Limb (tissue), 2 donors: ENCODE measurements at regions not wholly inside any gene's neighbourhood (a gene's known extent, or its start where the extent isn't known, plus 50 kb on each side); places are given as distances from the start of the nearest gene placed in this dataset.

ENCODE experiments used
- DNase-seq, 2 donors: peaks; one replicate each; pipeline ENCODE4 v3.0.0-alpha.2; 2016; ENCODE audit errors: extremely low spot score in 2 of 2

DNA sequence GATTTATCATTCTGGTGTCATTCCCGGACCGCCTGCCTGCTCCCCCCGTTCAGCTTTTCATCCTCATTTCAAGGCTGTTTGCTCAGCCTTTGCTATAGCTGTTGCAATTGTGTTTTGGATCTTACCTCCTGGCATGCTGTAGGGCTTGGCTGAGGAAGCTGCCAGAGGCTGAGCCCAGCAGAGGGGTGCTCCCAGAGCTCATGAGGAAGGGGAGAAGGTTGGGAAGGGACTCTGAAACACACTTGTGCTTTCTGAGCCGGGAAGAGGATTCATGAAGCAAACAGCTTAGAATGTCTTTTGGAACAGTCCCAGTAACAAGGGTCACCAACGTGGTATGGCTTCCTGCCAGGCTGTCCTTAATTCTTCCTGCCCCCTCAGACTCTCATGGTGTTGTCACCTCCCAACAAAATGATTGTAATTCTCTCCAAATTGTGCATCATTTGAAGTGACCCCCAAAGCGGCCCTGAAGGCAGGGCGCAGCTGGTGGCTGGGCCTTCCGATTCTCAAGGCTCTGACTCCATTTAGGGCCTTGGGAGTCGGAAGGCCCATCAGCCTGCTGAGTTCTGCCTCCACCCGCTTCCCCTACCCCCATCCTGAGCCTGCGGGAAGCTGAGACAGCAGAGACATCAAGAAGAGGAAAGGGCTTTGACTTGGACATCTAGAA, 111.9 kb upstream of the ARHGAP5 start:
- DNase-seq, result no peak

GRCh38 chr14:31965735-31966598, 111.1 kb upstream of the ARHGAP5 start:
- no peak for DNase-seq

GRCh38 chr14:31966896-31967668, 110.0 kb upstream of the ARHGAP5 start:
- no peak for DNase-seq

- no peak for DNase-seq
Measured at GRCh38 chr14:31967669-31967975, 109.5 kb upstream of the ARHGAP5 start.

- DNase-seq, result no peak
Measured at GRCh38 chr14:31968107-31968810, 108.8 kb upstream of the ARHGAP5 start.

- DNase-seq, result no peak
Measured at GRCh38 chr14:31968956-31969698, 108.0 kb upstream of the ARHGAP5 start.

DNA sequence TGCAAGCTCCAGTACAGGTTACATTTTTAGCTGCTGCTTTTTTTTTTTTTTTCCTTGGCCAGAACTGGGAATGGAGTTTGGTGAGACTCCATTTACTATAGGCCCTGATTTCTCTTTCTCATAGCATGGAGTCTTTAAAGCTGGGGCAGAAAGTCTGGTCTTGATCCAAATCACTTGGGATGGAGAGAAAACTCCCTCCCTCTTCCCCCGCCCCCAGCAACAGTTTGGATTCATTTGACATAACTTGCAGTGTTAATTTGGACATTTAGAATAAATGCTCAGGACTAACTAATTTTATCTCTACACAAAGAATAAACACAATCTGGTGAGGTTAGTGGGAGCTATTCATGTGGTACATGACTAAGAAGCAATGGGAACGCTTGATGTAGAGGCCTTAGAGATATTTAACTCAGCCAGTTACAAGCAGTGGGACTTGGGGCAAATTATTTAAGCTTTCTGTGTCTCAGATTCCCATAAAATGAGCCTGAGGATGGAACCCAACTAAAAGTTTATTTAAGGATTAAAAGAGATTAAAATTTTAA, 107.3 kb upstream of the ARHGAP5 start:
- no peak for DNase-seq

- DNase-seq, result no peak
Measured at GRCh38 chr14:31970744-31971143, 106.4 kb upstream of the ARHGAP5 start.

GRCh38 chr14:31971612-31972011, 105.5 kb upstream of the ARHGAP5 start:
- DNase-seq, result no peak

DNA sequence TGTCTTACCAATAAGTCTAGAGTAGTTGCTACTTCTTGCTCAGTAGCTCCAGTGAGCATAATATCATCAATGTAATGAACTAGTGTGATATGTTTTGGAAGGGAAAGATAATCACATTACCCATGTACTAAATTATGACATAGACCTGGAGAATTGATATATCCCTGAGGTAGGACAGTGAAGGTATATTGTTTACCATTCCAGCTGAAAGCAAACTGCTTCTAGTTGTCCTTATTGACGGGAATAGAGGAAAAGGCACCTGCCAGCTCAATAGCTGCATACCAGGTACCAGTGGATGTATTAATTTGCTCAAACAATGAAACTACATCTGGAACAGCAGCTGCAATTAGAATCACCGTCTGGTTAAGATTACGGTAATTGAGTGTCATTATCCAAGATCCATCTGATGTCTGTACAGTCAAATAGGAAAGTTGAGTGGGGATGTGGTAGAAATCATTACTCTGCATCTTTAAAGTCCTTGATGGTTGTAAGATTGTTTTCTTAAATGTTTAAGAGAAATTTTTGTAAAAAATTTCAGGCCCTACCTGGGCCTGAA, 100.0 kb upstream of the ARHGAP5 start:
- DNase-seq, result no peak

GRCh38 chr14:31978423-31978822, 98.7 kb upstream of the ARHGAP5 start:
- DNase-seq, result no peak

DNA sequence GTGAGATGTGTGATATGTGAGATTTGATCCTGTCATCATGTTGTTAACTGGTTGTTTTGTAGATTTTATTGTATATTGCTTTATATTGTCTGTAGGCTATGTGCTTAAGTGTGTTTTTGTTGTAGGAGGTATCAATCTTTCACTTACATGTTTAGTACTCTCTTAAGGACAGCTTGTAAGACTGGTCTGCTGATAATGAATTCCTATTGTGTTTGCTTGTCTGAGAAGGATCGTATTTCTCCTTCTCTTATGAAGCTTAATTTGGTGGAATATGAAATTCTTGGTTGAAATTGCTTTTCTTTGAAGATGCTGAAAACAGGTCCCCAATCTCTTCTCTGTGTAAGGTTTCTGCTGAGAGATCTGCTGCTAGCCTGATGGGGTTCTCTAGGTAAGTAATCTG, 94.5 kb upstream of the ARHGAP5 start:
- no peak for DNase-seq

- no peak for DNase-seq
Measured at GRCh38 chr14:31986405-31986804, 90.7 kb upstream of the ARHGAP5 start.

- DNase-seq, result no peak
Measured at GRCh38 chr14:31987721-31988120, 89.4 kb upstream of the ARHGAP5 start.

- no peak for DNase-seq
Measured at GRCh38 chr14:31988244-31988643, 88.9 kb upstream of the ARHGAP5 start.

GRCh38 chr14:31990183-31990857, 86.8 kb upstream of the ARHGAP5 start:
- DNase-seq, result no peak

GRCh38 chr14:31990926-31991572, 86.1 kb upstream of the ARHGAP5 start:
- no peak for DNase-seq

- DNase-seq, result no peak
Measured at GRCh38 chr14:31992011-31992447, 85.1 kb upstream of the ARHGAP5 start.

DNA sequence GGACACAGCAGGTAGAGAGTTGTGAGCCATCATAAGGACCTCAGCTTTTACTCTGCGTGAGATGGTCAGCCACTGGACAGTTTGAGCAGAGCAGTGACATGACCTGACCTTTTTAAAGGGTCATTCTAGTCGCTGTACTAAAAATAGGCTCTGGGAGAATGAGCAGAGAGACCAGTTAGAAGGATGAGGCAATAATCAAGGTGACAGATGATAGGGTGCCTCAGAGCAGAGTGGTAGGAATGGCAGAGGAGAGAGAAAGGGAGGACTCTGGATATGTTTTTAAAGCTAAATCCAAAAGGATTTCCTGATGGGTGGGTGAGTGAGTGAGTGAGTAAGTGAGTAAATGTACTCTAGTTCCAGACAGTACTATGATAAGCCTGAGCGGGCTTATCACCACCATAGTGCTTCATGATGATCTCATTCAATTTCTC, 83.6 kb upstream of the ARHGAP5 start:
- DNase-seq, result no peak
